ENCODE measurements at regions not wholly inside any gene's neighbourhood (a gene's known extent, or its start where the extent isn't known, plus 50 kb on each side); places are given as distances from the start of the nearest gene placed in this dataset.
A peak's percentile ranks its signal among the peaks of the same experiment; 100 is the strongest.
"Not testable (repeated sequence)": the region's sequence is repeated elsewhere in the genome, so short reads cannot be mapped to it uniquely, and the experiment has no call there.

DNA sequence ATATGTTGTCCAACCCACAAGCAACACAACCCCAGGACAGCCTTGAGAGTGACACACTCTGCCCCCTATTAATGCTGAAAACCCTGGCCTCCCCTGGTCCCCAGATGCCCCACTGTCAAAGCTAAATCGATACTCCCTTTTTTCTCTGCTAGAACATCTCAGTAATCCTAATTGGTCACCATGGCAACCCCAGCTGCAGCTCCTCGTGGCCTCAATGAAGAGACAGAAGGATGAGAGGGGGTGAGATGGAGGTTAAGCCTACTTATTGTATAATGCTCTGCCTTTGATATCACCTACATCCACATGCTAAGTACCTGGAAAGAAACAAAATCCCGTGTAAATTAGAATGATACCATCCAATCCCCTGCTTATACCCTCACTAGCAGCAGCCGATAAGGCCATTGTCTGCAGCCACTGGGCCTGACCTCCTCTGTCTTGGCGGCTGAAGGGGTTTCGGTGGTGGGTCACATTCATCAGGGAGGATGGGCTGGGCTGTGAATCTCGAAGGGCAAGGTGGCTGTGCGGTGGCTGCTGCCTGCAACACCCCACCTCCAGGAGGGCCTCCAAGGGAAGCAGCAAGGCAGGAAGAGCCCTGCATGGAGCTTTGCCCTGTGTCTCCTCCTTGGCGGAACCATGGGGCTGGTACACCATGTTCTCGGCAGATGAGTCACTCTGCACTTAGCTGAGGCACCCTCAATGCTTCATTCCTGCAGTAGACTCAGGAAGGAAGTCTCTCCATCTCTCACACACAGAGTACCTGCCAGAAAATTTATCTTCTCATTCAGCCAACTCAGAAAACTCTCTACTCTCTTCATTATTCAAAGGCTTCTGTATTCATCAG lies 399.5 kb downstream of the BUD13 start:
- no peak for DNase-seq (ENCODE audit: low spot score)

DNA sequence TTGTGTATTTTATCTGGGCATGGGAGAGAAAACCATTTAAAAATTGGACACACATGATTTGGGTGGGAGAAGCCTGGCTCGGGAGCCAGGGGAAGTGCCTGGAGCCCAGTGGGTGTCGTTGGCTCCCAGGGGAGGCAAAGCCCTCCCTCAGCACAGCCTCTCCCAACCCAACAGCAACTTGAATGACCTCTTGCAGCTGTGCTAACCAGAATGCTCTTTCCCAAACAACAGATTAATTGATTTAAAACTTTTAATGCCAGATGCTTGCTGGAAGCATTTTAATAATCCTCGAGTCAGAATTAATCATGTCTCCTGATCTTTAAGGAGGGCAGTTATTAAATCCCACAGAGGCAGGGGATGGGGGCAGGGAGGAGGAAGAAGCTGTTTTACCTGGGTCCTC lies 401.6 kb downstream of the BUD13 start:
- DNase-seq (ENCODE audit: low spot score): no peak

DNA sequence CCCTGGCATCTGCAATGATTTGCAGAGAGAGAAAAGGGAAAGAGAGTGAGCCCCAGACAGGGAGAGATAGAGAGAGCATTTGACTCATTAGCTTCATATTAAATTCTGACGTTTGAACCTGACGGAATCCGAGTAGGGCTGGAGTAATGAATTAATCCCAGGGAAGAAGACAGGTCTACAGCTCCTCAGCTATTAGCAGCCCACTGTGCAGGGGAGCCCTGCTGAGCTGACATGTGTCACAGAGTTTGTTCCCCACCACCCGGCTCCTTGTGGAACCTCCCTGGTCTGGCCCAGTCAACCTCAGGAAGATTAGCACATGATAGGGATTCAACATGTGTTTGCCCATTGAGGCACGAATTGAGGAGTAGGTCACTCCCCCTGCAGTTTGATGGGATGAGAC lies 404.0 kb downstream of the BUD13 start:
- no peak for DNase-seq (ENCODE audit: low spot score)

DNA sequence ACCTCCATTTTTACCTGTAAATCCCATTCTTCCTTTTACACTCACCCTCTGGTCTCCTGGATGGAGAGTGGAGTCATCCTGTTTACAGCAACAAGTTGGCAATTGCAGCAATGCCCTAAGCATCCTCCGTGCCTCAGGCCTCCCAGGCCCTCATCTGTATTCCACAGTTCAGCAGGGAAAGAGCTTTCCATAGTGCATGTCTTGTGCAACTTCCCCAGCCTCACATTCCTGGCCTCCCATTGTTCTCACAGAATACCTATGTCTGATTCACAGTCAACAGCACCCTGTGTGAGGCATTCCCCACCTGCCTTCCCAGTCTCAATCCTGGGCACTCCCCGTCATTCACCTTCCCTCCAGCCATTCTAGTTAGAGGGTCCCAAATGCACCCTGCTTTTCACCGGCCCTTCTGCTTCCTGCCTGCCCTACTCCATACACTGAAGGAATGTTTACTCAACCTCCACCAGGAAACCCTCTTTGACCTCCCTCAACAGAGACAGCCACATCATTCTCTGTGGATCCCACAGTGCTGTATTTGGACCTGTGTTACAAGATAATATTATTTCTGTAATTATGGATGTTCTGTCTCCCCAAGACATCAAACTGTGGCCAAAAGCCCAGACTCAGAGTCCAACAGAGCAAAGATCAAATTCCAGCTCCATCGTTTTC lies 405.7 kb downstream of the BUD13 start:
- DNase-seq (ENCODE audit: low spot score): peak; percentile 50

DNA sequence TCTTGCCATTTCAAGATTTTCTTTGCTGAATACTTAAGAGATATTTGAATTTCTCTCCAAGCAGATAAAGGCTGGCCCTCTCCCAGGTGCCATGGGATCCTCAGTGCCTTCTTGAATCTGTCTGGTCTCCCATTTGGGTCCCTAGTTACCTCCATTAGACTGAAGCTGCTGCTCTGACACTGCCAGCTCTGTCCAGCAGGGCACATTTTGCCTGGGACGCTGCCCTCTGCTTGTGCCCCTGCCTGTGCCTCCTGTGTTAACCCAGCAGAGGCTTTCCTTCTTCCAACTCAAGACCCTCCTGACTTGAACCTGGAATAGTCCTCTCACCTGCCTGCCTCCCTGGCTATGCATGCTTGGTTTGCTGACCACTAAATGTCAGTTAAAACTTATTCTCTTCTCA lies 406.3 kb downstream of the BUD13 start:
- DNase-seq (ENCODE audit: low spot score): no peak

DNA sequence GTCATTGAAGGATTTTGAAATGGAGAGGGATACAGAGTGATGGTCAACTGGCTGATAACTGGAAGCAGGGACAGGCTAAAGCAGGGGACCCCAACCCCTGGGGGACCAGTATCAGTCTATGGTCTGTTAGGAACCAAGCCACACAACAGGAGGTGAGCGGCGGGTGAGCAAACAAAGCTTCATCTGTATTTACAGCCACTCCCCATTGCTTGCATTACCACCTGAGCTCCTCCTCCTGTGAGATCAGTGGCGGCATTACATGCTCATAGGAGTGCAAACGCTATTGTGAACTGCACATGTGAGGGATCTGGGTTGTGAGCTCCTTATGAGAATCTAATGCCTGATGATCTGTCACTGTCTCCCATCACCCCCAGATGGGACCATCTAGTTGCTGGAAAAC lies 407.9 kb downstream of the BUD13 start:
- not testable (repeated sequence) for DNase-seq (ENCODE audit: low spot score)

DNA sequence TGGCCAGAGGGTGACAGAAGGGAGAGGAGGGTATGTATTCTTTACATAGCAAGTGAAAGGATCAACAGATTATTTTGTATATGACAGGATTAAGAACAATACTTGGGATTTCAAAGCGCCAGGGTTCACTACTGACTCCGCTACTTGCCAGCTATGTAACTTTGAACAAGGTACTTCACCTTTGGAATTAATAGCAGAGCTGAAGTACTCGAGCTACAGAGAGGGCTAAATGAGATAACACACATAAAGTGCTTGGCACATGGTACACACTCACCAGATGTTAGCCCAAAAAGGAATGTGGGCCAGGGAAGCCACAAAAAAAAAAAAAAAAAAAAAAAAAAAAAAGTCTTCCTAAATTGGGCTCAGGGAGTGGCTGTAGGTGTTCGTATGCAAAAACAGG lies 408.4 kb downstream of the BUD13 start:
- no peak for DNase-seq (ENCODE audit: low spot score)

DNA sequence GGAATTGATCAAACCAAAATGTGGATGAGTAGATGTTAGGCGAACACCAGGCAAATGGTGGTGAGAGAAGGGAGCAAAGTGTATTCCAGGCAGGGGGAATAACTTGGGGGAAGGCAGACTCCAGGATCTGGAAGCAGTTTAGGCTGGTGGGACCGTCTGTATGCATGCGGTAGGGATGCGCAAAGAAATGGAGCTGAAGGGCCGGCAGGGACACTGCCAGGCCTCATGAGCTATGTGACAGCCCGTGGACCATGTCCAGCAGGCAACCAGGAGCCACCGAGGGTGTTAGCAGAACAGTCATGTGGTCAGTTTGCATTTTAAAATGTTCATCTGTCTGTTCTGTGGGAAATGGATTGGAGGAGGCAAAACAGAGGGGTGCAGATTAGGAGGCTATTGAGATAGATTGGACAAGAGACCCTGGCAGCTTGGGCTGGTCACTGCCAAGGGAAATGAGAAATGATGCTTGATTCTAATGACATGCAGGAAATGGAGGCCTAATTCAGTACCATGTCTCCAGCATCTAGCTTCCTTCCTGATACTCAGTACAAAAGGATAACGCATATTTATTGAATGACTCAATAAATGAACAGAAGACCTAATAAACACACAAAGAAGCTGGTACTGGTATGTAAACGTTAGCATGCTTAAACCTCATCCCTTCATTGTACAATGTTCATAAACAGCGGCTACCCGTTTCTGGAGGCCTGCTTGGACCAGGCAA lies 412.4 kb downstream of the BUD13 start:
- peak; percentile 93 for DNase-seq (ENCODE audit: low spot score)

DNA sequence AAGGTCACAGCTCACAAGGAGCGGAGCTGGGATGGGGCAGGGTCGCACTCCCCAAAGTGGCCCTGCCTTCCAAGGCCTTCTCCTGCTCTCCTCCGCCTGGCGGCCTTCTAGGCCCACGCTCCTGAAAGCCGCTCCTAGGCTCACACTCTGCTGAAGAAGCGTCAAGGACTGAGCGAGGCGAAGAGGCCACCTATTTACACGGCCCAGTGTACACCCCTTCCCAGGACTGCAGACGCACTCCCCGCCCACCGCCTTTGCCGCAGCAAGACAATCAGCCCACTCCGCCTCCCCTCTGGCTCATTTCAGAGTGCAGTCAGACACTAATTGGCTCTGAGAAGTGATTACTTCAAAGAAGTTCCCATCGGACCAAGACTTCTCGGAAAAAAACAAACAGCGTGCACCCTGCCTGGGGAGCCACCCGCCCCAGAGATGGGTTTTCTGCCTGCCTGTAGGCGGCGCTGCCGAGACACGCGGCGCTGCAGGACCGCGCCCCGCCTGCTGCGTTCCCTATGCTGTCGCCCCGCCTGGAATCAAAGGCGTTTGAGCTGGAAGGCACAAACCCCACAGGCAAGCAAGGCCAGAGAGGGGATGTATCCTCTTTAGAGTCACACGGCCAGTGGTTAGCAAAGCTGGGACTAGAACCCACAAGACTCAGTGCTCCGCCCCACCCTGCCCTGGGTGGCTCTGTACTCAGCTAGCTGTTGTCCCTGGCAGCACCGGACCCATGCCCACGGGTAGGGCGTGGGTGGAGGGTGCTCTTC lies 414.8 kb downstream of the BUD13 start:
- DNase-seq (ENCODE audit: low spot score): peak; percentile 21

DNA sequence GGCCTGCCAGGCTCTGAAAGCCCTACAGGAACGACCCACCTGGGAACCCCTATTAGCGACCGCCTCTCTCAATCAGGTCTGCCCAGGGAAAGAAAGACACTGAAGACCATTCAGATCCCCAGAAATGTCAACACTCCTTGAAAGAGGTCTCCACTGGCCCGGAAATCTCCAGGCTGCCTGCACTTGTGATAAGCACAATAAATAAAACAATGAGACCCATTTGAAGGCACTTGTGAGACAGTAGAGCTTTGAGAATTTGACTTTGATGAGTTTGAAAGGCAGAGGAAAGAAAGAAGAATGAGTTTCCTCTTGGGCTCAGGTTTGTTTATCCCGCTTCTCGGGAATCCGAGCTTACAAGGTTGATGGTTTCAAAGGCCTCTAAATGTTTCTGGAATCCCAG lies 416.3 kb downstream of the BUD13 start:
- DNase-seq (ENCODE audit: low spot score): no peak

DNA sequence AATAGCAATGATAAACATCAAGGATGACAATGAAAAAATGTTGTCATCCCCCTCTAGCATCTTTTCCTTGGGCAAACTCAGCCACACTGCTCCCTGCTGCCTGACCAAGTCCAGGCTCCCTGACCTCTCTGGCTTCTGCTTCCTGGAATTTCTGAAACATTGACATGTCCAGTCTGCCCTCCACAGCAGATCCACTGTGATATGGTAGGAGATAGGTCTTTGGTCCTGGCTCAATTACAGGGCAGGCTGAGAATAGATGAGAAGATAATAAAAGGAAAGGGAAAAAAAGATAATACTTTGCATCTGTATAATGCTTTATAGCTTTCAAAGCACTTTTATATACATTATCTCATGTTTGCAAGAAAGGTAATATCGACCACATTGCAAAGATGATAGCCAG lies 417.7 kb downstream of the BUD13 start:
- no peak for DNase-seq (ENCODE audit: low spot score)

DNA sequence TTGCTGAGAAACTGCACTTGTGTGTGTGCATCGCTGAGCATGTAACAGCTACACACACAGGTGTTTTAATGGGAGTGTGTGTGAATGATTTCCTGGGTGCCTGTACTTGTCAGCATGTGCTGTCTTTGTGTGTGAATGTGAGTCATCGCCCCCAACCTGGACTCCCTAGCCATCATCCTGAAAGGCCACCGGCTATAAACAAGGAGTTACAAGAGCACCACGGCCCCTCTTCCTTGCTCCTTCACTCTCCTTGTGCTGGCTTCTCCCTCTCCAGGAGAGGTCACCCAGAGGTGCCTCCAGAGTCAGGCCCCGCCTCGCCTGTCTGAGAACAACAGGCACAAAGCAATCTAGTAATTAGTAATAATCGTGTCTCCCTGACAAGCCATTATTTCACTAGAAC lies 419.2 kb downstream of the BUD13 start:
- no peak for DNase-seq (ENCODE audit: low spot score)

DNA sequence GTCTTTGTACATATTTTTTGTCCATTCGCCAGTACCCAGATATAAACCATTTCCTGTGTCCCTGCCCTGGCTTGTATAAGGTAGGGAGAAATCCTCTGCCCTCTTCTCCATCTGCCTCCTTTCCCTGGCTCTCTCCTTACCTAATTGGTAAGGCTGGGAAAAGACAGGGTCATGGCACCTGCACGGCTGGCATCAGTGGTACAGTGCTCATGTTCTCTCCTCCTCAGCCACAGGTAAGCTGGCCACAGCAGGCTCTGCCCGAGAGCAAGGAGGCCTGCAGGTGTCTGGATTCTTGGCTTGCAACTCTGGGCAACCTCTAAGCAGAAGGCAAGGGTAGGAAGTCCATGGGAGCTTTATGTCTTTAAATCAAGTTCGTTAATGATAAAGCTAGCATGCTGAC lies 419.9 kb downstream of the BUD13 start:
- DNase-seq (ENCODE audit: low spot score): no peak

DNA sequence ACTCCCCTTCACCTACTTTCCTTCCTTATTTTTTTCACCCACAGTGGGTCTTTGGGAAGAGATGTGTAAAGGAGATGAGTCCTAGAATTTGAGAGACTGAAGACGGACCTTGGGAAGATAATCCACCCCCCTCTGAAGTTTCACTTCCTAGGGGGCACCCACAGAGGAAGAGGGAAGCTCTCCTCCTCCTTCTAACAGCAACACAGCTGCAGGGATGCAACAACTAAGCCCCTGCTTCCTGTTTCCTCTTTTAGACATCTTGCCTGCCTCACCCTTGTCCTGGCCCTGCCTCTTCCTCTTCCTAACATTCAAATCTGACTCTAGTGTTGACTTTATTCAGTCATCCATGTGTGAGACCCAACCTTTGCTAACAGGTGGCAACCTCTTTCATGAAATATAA lies 424.6 kb downstream of the BUD13 start:
- no peak for DNase-seq (ENCODE audit: low spot score)

DNA sequence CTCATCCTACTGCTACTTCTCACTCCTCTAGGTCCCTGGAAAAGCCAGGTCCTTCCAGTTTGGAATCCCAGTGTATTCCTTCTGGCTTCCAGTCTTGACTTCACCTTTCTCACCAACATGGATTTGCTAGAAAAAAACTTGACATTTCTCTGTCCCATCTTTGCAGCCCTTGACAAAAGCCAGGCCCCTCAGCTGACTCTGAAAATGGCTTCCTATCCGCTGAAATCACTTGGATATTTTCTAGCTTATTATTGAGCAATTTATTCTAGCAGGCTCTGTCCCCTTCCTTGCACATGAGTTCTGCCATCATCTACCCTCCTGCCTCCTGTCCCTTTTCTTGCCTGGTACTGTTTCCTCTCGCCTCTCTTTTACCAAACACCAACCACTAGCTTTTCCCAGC lies 427.2 kb downstream of the BUD13 start:
- no peak for DNase-seq (ENCODE audit: low spot score)

DNA sequence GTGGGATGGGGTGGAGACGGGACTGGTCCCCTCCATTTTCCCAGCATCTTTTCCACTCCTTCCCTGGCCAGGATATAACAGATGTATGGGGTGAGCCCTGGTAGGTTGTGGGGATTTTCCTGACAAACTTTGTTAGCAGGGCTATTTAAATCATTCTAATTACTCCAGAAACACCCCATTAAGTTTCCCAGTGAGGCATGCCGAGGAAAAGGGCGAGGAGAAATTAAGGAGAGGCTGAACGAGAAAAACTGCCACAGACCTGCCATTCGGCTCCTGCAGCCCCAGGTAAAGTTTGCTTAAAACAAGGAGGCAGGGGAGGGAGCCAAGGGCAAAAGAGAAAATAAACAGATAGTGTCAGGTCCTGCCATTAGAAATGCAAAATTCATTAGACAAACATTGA lies 428.2 kb downstream of the BUD13 start:
- no peak for DNase-seq (ENCODE audit: low spot score)

DNA sequence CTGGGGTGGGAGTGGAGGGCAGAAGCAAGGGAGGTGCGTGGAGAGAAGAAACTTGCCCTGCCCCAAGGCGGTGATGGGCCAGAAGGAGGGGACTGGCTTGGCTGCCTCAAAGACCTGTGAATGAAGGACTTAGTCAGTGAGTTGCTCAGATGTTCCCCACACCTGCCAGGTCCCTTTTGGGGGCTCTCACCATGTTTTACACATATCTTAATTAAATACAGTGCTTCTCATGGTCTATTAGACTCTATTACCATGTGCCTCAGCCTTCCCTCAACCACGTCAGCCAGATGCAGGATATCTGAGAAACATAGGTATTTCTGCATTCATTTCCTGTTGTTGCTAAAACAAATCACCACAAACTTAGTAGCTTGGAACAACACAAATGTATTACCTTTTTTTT lies 429.5 kb downstream of the BUD13 start:
- DNase-seq (ENCODE audit: low spot score): no peak

DNA sequence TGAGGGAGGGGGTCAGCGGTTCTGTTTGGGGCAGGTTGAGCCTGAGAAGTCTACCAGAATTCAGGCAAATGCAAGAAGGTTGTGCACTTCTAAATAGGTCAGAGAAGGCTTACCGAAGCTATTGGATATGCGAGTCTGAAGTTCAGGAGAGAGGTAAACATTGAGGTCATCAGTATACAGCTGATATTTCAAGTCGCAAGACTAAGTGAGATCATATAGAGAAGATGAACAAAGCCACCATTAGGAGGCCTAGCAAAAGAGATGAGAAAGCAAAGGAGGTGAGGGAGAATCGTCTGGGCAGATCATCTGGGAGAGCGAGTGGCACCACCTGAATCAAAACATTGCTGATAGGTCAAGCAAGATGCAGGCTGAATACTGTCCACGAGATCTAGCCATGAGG lies 430.6 kb downstream of the BUD13 start:
- no peak for DNase-seq (ENCODE audit: low spot score)

DNA sequence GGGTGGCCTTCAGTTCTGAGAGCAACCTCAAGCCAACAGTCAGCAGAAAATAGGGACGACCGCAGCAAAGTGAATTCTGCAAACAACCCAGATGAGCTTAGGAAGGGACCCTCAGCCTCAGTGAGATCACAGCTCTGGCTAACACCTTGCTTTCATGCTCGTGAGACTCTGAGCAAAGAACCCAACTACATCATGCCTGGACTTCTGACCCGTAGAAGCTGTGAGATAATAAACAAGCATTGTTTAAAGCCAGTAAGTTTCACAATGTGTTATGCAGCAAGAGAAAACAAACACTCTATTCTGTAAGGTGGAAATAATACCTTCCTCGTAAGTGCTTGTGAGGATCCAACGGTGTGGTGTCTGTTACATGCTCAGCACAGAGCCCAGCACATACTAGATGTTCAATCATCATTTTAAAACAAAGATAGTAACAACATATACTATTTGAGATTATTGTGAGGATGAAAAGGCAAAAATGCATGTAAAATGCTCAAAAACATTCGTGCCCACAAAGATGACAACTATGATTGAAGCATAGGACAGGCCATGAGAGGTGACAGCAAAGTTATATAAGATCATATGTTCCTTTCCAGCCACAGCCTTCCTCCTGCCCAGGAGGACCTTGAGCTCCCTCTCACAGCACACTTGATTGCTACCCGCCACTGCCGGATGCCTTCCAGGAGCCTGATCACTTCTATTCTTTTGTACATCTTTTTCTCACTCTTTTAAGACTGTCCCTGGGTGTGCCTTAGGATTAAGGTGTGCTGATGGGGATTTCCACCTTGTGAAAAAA lies 433.3 kb downstream of the BUD13 start:
- DNase-seq (ENCODE audit: low spot score): no peak

DNA sequence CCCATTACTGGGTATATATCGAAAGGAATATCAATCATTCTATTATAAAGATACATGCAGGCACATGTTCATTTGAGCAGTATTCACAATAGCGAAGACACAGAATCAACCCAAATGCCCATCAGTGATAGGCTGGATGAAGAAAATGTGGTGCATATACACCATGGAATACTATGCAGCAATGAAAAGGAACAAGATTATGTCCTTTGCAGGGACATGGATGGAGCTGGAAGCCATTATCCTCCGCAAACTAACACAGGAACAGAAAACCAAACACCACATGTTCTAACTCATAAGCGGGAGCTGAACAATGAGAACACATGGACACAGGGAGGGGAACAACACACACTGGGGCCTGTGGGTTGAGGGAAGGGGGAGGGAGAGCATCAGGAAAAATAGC lies 434.3 kb downstream of the BUD13 start:
- not testable (repeated sequence) for DNase-seq (ENCODE audit: low spot score)

DNA sequence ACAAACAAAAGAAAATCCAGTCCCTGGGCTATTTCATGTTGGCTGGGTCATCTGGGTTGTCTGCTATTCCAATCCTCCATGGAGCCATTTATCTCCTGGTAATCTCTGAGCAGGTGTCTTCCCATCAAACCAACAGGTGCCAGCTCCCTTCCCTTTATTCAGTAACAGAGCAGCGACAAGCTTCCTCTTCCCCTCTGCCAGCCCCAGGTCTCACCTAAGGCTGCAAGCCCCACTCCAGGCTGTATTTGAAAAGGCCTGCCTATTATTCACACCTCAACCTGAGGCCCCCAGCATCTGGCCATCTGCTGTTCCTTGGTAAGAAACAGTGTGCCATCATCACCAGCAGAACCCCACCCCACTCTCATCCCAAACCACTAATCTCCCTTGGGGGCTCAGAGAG lies 436.2 kb downstream of the BUD13 start:
- DNase-seq (ENCODE audit: low spot score): no peak

DNA sequence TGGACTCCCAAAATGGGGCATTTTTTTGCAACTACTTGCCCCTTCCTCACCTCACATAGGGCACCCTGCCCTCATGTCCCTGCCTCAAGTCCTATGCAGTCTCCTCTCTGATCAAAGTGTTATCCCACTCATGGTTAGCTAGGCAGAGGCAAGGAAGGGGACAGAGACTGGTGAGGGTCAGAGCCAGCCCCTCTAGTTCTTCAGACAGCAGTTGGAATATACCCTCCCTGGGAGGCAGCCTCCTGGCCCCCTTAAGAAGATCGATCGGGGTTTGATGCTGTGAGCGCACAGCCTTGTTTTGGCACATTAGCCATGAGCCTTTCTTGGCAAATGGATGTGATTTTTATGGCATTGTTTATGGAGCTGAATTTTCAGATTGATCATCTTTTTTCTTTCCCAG lies 436.9 kb downstream of the BUD13 start:
- DNase-seq (ENCODE audit: low spot score): no peak

Data from kidney capillary endothelial cell (primary cell).